Gastroesophageal sphincter (tissue), 4 donors: ENCODE measurements at regions not wholly inside any gene's neighbourhood (a gene's known extent, or its start where the extent isn't known, plus 50 kb on each side); places are given as distances from the start of the nearest gene placed in this dataset.
"Not testable (repeated sequence)": the region's sequence is repeated elsewhere in the genome, so short reads cannot be mapped to it uniquely, and the experiment has no call there.

ENCODE experiments used
- ATAC-seq: fragments of 150-250 bp; one replicate; pipeline ENCODE4 v1.9.1; 2016; ENCODE audit warnings: mild to moderate bottlenecking, moderate library complexity
- H3K27ac ChIP-seq, 4 donors: fragments of 200-600 bp; sonication (generic) in 3 of 4; 1 replicate in 3 of 4; 2 replicates in 1 of 4; pipeline ENCODE4 v1.5.1; 2016 to 2019
- H3K27me3 ChIP-seq: fragments of 200-600 bp; sonication (generic); one replicate; pipeline ENCODE4 v1.5.1; 2019
- H3K36me3 ChIP-seq, 2 donors: fragments of 200-600 bp; sonication (generic); one replicate each; pipeline ENCODE4 v1.5.1; 2019; ENCODE audit warnings: control low read depth in 1 of 2
- H3K4me1 ChIP-seq, 3 donors: fragments of 200-600 bp; sonication (generic); 1 replicate in 2 of 3; 2 replicates in 1 of 3; pipeline ENCODE4 v1.5.1; 2016 to 2019; ENCODE audit warnings: control low read depth in 2 of 3
- H3K4me3 ChIP-seq, 2 donors: fragments of 200-600 bp; sonication (generic); one replicate each; pipeline ENCODE4 v1.5.1; 2019; ENCODE audit warnings: mild to moderate bottlenecking in 1 of 2, moderate library complexity in 1 of 2
- H3K9me3 ChIP-seq, 3 donors: fragments of 200-600 bp; sonication (generic); one replicate each; pipeline ENCODE4 v1.5.1; 2017 to 2019; ENCODE audit warnings: control low read depth in 2 of 3
- EP300 ChIP-seq: sonication (generic); formaldehyde crosslinking; IDR thresholded peaks from one replicate; pipeline ENCODE4 v1.6.1; 2017; ENCODE audit warnings: antibody characterized with exemption, mild to moderate bottlenecking
- POLR2A ChIP-seq, 2 donors: fragments of 450-650 bp; IDR thresholded peaks; one replicate each; pipeline ENCODE4 v1.6.1; 2017; ENCODE audit warnings: antibody characterized with exemption in 2 of 2, mild to moderate bottlenecking in 2 of 2, moderate library complexity in 1 of 2
- POLR2AphosphoS5 ChIP-seq: sonication (generic); formaldehyde crosslinking; IDR thresholded peaks from one replicate; pipeline ENCODE4 v1.6.1; 2017; ENCODE audit warnings: antibody characterized with exemption
- WGBS, 2 donors: methylation state at CpG; one replicate each; pipeline ENCODE4 v1.1.5; 2018; ENCODE audit warnings: low coverage in 1 of 2; 5-methylcytosine and 5-hydroxymethylcytosine counted together
- TF ChIP-seq, protein P1 (sequence below), 4 experiments: fragments of 200-600 bp in 2 of 4; fragments of 450-650 bp in 2 of 4; sonication (generic) in 1 of 4; IDR thresholded peaks; one replicate each; pipeline ENCODE4 v1.5.1; 2017 to 2019; ENCODE audit warnings: antibody characterized with exemption in 4 of 4, mild to moderate bottlenecking in 2 of 4, moderate library complexity in 2 of 4

DNA sequence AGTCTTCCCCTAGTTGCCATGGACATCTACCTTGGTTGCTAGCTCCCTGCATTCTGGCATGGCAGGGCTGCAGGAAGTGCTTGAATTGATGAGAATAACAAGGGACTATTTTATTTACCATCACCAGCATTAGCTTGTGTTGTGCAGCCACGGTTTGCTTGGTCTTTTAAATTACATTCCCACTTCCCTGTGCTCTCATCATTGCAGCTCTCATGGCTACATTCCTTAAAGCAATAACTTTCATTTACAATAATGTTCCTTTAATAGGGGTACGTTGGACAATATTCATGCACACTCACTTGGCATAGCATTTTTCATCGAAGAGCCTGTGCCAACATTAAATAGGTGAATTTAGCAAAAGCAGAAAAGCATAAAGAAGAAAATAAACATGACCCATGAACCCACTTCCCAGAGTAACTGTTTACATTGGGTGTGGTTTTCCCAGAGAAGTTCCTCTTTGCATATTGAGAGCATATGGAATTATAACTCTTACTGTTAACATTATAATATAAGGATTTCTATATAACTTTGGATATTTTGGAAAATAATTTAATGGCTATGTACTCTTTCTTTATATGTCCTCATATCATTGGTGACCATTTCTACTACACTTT lies 113.2 kb upstream of the VWC2 start:
- H3K4me1 ChIP-seq, result no peaks in the 10 kb centered on the region
- no peak for ATAC-seq
- H3K4me3 ChIP-seq, result no peak overlapping the region
- TF ChIP-seq EP300 (no peak), POLR2A (IDR thresholded peaks at IDR 0.05) (no peak), POLR2AphosphoS5 (no peak)
- TF ChIP-seq, protein P1, sequence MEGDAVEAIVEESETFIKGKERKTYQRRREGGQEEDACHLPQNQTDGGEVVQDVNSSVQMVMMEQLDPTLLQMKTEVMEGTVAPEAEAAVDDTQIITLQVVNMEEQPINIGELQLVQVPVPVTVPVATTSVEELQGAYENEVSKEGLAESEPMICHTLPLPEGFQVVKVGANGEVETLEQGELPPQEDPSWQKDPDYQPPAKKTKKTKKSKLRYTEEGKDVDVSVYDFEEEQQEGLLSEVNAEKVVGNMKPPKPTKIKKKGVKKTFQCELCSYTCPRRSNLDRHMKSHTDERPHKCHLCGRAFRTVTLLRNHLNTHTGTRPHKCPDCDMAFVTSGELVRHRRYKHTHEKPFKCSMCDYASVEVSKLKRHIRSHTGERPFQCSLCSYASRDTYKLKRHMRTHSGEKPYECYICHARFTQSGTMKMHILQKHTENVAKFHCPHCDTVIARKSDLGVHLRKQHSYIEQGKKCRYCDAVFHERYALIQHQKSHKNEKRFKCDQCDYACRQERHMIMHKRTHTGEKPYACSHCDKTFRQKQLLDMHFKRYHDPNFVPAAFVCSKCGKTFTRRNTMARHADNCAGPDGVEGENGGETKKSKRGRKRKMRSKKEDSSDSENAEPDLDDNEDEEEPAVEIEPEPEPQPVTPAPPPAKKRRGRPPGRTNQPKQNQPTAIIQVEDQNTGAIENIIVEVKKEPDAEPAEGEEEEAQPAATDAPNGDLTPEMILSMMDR (IDR thresholded peaks at IDR 0.05), result no peak
- WGBS, 2 donors, result 64 to 68% methylated on average over 2 to 3 of the region's 3 CpGs
- H3K9me3 ChIP-seq, result no peaks in the 10 kb centered on the region
- H3K27ac ChIP-seq, result no peak overlapping the region
- H3K36me3 ChIP-seq, result no peaks in the 10 kb centered on the region
- no peaks in the 10 kb centered on the region for H3K27me3 ChIP-seq

DNA sequence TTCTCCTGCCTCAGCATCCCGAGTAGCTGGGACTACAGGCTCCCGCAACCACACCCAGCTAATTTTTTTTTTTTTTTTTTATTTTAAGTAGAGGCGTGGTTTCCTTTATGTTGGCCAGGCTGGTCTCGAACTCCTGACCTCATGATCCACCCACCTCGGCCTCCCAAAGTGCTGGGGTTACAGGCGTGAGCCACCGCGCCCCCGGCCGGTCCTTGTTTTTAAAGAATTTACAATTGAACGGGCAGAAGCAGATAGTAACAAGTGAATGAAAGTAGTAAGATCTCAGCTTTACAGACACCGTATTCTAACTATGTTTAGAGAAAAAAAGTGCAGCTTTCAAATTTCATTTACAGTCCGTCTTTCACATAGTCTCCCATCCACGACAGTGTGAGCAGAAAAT lies 112.5 kb upstream of the VWC2 start:
- Histone ChIP-seq H3K36me3 (no peaks in the 10 kb centered on the region), H3K27ac (no peak overlapping the region), H3K4me1 (no peaks in the 10 kb centered on the region), H3K9me3 (no peaks in the 10 kb centered on the region), H3K27me3 (no peaks in the 10 kb centered on the region), H3K4me3 (no peak overlapping the region)
- ATAC-seq, result no peak
- TF ChIP-seq EP300, result no peak
- no peak for TF ChIP-seq POLR2AphosphoS5
- TF ChIP-seq, protein P1 (IDR thresholded peaks at IDR 0.05), result no peak
- TF ChIP-seq POLR2A (IDR thresholded peaks at IDR 0.05), result no peak
- WGBS, 2 donors, result 47 to 79% methylated on average over 4 to 14 of the region's 14 CpGs

DNA sequence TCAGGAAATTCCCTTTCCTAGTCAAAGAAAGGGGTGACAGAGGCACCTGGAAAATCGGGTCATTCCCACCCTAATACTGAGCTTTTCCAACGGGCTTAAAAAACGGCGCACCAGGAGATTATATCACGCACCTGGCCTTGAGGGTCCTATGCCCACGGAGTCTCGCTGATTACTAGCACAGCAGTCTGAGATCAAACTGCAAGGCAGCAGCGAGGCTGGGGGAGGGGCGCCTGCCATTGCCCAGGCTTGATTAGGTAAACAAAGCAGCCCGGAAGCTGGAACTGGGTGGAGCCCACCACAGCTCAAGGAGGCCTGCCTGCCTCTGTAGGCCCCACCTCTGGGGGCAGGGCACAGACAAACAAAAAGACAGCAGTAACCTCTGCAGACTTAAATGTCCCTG lies 107.5 kb upstream of the VWC2 start:
- 61% methylated on average over 3 of the region's 10 CpGs; no CpG with 5 or more reads in 1 of the 2 donors for WGBS, 2 donors

DNA sequence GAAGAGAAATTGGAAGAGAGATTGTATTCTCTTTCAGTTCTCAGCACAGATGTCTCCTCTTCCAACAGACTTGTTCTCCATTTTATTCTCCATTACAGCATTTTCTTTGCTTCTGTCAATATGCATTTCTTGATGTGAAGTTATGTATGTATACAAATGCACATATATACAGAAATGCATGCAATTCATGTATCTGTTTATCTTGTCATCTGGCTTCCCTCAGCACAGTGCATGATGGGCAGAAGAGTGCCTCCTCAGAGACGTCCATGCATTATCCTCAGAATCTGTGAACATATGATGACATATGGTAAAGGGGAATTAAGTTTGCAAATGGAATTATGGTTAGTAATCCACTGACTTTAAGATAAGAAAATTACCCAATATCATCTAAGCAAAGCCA lies 106.7 kb upstream of the VWC2 start:
- TF ChIP-seq POLR2AphosphoS5 (no peak), EP300 (no peak), POLR2A (IDR thresholded peaks at IDR 0.05) (no peak)
- TF ChIP-seq, protein P1 (IDR thresholded peaks at IDR 0.05), result no peak
- no peaks in the 10 kb centered on the region for H3K9me3 ChIP-seq
- H3K4me1 ChIP-seq, result no peaks in the 10 kb centered on the region
- H3K4me3 ChIP-seq, result no peak overlapping the region
- ATAC-seq, result no peak
- WGBS, 2 donors, result 86 to 88% methylated on average over 1 of the region's 1 CpG
- H3K27me3 ChIP-seq, result no peaks in the 10 kb centered on the region
- no peaks in the 10 kb centered on the region for H3K36me3 ChIP-seq
- no peak overlapping the region for H3K27ac ChIP-seq

More for the DNA sequence above, 107.5 kb upstream of the VWC2 start:
- H3K27me3 ChIP-seq, H3K4me1 ChIP-seq, H3K36me3 ChIP-seq, H3K27ac ChIP-seq, H3K9me3 ChIP-seq, H3K4me3 ChIP-seq, ATAC-seq: not testable (repeated sequence)

DNA sequence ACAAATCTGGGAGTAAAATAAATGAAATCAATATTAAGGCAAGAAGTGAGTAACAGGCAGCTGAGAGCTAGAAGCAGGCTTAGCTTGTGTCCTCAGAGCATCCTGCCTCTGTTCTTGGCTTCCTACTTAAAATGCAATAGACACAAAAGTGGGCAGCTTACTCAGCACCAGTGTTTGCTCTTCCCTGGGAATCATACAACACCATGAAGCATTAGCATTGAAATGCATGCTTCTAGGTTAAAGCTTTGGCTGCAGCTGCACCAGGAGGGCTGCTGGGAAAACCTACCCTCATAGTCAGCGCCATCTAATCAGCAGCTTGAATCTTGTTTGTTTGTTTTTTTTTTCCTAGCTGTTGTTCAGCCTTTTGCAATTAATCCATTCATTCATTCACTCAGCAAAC lies 104.2 kb upstream of the VWC2 start:
- 0 to 40% methylated on average over 1 of the region's 1 CpG for WGBS, 2 donors
- TF ChIP-seq POLR2A (IDR thresholded peaks at IDR 0.05) (no peak), POLR2AphosphoS5 (no peak), EP300 (no peak)
- TF ChIP-seq, protein P1 (IDR thresholded peaks at IDR 0.05), result no peak
- H3K27ac ChIP-seq, result no peak overlapping the region
- H3K36me3 ChIP-seq, result no peaks in the 10 kb centered on the region
- ATAC-seq, result no peak
- H3K4me3 ChIP-seq, result no peak overlapping the region
- no peaks in the 10 kb centered on the region for H3K4me1 ChIP-seq
- no peaks in the 10 kb centered on the region for H3K9me3 ChIP-seq
- no peaks in the 10 kb centered on the region for H3K27me3 ChIP-seq
